Hematopoietic multipotent progenitor cell treated with erythropoietin and hydrocortisone succinate and interleukin-3 and kit ligand, for 6 days (in vitro differentiated cells): ENCODE measurements at regions not wholly inside any gene's neighbourhood (a gene's known extent, or its start where the extent isn't known, plus 50 kb on each side); places are given as distances from the start of the nearest gene placed in this dataset.

ENCODE experiments used
- DNase-seq: peaks from one replicate; pipeline ENCODE4 v3.0.0-alpha.2; 2015

GRCh38 chr18:2336690-2337392 is 234.5 kb downstream of the METTL4 start:
- DNase-seq: no peak

GRCh38 chr18:2337552-2338141 is 233.7 kb downstream of the METTL4 start:
- peak; percentile 64 for DNase-seq

- peak; percentile 47 for DNase-seq
Observed at GRCh38 chr18:2338601-2339000, 232.7 kb downstream of the METTL4 start.

- DNase-seq: no peak
Observed at GRCh38 chr18:2340335-2340734, 231.0 kb downstream of the METTL4 start.

- no peak for DNase-seq
Observed at GRCh38 chr18:2348003-2348402, 223.3 kb downstream of the METTL4 start.

- DNase-seq: no peak
Observed at GRCh38 chr18:2351126-2351850, 220.0 kb downstream of the METTL4 start.

- no peak for DNase-seq
Observed at GRCh38 chr18:2354292-2354691, 217.0 kb downstream of the METTL4 start.

GRCh38 chr18:2356906-2357305 is 214.4 kb downstream of the METTL4 start:
- no peak for DNase-seq

GRCh38 chr18:2360861-2361260 is 210.4 kb downstream of the METTL4 start:
- DNase-seq: no peak

GRCh38 chr18:2368102-2368501 is 203.2 kb downstream of the METTL4 start:
- no peak for DNase-seq

- DNase-seq: no peak
Observed at GRCh38 chr18:2376707-2377106, 194.6 kb downstream of the METTL4 start.

GRCh38 chr18:2380101-2380500 is 191.2 kb downstream of the METTL4 start:
- DNase-seq: no peak

GRCh38 chr18:2381539-2381938 is 189.8 kb downstream of the METTL4 start:
- no peak for DNase-seq

- DNase-seq: no peak
Observed at GRCh38 chr18:2387588-2387987, 183.7 kb downstream of the METTL4 start.

- no peak for DNase-seq
Observed at GRCh38 chr18:2390158-2390557, 181.1 kb downstream of the METTL4 start.

- no peak for DNase-seq
Observed at GRCh38 chr18:2391470-2391869, 179.8 kb downstream of the METTL4 start.

- DNase-seq: no peak
Observed at GRCh38 chr18:2392446-2392845, 178.9 kb downstream of the METTL4 start.

GRCh38 chr18:2394684-2395083 is 176.6 kb downstream of the METTL4 start:
- DNase-seq: no peak

GRCh38 chr18:2395427-2396161 is 175.7 kb downstream of the METTL4 start:
- DNase-seq: no peak

GRCh38 chr18:2396162-2396505 is 175.2 kb downstream of the METTL4 start:
- DNase-seq: no peak

GRCh38 chr18:2400701-2401196 is 170.6 kb downstream of the METTL4 start:
- DNase-seq: peak; percentile 41

GRCh38 chr18:2402084-2402483 is 169.2 kb downstream of the METTL4 start:
- peak; percentile 20 for DNase-seq

- DNase-seq: peak; percentile 8
Observed at GRCh38 chr18:2406544-2406943, 164.8 kb downstream of the METTL4 start.
